ENCODE measurements at regions not wholly inside any gene's neighbourhood (a gene's known extent, or its start where the extent isn't known, plus 50 kb on each side); places are given as distances from the start of the nearest gene placed in this dataset.

- TF ChIP-seq CTCF (IDR thresholded peaks at IDR 0.05; ENCODE audit: insufficient read depth, low read depth, low read length) = no peak
- no peak for TF ChIP-seq EZH2 (IDR thresholded peaks at IDR 0.05; ENCODE audit: insufficient read depth, low read length)
These were observed 462.4 kb upstream of the KLF6 start for GRCh38 chr10:4247379-4247778.
